ENCODE measurements at regions not wholly inside any gene's neighbourhood (a gene's known extent, or its start where the extent isn't known, plus 50 kb on each side); places are given as distances from the start of the nearest gene placed in this dataset.
"Not testable (repeated sequence)": the region's sequence is repeated elsewhere in the genome, so short reads cannot be mapped to it uniquely, and the experiment has no call there.

DNA sequence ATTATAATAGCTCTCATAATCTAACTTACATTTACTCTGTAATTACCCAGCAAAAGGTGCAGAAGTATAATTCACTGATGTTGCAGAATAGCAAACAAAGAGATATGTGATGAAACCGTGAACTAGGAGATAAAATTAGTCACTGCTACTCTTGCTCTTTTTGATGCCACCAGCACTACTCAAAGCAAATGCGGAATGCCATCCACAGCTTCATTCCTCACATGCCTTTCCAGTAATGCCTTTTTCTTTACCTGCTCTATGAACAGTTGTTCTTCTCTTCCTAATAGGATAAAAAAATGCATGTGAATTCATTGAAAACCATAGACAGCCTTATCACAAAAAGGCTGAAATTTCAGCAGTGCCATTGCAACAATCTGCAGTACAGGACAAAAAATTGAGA lies 1129.5 kb downstream of the DIAPH3 start:
- no peak for DNase-seq

DNA sequence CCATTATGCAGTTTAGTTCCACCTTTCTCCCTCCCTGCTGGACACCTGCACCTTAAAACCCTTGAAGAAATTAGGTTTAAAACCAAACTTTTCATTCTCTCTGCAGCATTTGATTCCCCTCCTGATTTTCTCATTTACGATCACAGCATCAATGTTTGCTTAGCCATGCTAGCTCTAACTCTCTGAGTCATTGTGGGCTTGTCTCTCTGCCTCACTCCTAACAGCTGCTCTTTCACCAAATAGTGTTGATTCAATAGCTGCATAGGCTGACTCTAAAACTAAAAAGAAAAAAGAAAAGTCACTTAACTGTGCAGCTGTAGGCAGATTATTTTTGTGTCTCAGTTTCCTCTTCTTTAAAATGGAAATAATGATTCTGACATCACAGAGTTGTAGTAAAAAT lies 1124.9 kb downstream of the DIAPH3 start:
- DNase-seq = no peak

DNA sequence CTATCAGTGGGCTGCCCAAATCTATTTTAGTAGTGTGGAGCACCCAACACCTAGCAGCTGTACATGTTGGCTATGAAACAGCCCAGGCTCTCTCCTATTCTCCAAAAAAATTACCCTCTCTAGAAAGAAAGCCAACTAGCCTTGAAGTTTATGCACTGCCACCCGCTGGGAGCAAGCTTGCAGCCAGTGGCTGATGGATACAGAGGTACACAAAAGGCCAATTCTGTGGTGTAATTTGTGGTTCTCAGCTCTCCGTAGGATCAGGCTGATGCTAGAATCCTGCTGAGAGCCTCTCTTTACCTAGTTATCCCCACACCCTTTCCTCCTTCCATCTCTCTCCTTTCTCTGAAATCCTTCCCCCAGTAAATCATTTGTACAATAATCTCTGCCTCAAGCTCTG lies 1120.7 kb downstream of the DIAPH3 start:
- no peak for DNase-seq

DNA sequence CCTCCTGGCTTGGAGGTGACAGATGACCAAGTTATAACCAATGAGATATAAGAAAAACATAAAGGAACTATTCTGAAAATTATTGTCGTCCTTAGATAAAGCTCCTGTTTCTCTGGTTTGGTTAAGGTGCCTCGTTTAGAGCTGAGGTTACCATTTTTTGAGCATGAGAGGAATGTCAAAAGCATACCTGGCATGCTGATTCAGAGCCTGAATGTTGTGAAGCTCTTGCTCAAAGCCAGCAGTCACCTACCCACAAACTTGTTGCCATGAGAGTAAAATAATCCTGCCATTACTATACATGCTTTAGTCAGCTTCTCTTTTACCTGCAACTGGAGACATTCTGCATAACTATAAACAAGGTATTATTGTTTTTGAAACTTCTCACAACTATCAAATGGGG lies 1116.2 kb downstream of the DIAPH3 start:
- no peak for DNase-seq

DNA sequence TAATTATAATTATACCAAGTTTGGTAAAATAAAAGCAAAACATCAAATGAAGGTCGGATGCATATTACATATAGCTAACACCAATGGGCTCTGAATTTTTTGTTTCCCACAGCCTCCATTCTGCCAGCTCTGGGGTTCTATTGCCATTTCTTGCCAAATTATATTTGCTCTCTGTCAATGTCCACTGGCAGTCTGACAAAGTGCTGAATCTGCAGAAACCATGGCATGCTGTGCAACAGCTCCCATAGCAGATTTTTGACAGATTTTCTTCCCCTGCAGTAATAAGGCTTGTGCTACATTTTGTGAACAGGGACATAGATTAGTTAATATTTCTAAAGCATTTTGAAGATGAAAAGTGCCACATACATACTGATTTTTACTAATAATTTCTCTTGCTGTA lies 1102.1 kb downstream of the DIAPH3 start:
- no peak for DNase-seq

DNA sequence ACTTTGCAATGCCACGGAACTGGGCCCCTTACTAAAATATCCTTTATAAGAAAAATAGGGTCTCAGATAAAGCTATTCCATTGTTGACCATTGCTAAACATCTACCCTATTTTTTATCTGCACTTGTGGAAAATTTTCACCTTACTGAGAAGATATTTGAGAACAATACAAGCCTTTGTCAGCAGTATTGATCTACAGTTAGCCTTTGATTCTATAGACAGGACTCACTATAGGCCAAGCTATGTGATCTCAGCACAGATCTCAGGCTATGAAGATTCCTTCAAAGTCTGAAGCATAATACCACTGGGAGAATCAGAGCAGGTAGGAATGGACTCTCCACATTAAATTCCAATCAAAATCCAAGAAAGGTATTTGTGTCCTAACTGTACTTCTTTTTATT lies 1099.7 kb downstream of the DIAPH3 start:
- DNase-seq = no peak

DNA sequence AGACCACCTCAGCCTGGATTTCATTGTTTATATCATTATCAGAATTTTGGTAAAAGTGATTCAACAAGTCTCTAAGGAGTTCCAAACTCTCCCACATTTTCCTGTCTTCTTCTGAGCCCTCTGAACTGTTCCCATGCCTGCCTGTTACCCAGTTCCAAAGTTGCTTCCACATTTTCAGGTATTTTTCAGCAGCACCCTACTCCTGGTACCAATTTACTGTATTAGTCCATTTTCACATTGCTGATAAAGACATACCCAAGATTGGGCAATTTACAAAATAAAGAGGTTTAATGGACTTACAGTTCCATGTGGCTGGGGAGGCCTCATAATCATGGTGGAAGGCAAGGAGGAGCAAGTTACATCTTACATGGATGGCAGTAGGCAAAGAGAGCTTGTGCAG lies 1087.3 kb downstream of the DIAPH3 start:
- not testable (repeated sequence) for DNase-seq

DNA sequence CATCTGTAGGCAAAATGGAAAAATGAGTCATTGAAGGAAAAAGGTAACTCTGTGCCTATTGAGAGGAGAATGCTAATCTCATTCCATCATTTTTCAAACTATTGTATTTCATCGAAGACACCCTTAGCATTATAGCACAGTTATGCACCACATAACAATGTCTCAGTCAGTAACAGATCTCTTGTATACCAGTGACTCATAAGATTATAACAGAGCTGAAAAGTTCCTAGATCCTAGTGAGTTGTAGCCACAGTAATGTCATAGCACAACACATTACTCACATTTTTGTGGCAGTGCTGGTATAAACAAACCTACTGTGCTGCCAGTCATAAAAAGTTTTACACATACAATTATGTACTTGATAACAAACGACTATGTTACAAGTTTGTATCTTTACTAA lies 1077.6 kb downstream of the DIAPH3 start:
- no peak for DNase-seq

DNA sequence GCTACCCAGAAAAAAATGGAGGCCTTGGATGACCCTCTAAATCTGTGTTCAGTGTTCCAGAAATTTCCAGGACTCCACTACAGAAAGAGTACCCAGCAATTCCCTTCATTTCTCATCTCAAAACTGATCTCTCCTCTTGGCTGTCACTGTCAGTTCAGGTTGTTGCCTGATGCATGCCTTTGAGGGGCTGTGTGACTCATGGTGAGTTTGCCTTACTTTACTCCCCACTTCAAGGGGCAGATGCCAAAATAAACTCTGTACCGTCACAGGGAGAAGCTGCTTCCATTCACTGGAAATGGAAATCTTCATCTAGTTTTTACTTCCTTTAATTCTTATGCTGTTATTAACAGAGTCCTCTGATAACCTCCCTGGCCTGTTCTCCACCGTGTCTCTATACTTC lies 1075.0 kb downstream of the DIAPH3 start:
- no peak for DNase-seq

DNA sequence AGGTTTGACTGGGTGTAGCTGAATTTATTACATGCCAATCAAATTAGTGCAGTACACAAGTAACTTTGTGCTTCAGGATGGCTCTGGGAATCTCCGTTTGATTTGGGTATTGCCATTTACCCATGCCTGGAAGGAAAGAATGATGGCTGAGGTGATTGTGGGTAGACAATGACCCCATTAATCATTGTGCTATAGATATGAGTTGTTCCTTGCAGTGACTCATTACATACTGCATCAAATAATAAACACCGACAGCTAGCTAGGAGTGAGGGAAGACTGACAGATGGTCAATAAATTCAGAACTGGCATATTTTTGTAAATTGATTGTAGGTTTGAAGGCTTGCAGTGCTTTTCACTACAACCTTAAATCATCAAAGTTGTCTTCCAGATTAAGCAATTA lies 1069.5 kb downstream of the DIAPH3 start:
- no peak for DNase-seq

DNA sequence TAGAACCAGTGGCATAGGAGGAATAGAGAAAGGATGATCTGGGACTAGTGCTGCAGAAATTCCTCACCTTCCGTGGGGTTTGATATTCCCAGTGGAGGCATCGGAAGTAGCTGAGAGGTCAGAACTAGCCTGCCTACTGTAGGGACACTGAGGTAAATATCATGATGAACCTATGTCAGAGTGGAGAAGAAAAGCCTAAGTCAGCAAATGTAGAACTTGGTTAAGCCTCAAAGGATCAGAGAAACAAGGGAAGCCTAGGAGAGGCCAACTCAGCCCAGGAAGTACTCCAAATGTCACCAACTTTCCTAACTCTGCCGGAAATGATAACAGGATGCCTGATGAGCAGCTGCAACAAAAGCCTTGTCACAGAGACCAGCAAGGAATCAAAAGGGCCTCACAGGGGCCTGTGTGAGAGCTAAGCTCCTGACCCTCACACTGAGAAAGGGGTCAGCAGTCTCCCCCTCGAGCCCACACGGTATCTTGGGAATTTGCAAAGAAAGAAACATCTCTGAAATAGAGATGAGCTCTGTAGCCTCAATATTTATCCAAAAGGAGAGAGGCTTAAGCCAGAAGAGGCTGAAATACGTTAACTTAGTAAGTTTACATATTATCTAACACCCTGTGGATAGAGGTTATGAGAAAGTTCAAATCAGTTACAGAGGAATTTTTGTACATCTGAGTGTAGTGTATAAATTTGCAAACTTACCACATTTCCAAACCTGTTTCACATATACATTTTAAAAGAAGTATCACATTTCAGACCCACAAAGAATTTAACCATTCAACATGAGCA lies 1064.3 kb downstream of the DIAPH3 start:
- DNase-seq = no peak

DNA sequence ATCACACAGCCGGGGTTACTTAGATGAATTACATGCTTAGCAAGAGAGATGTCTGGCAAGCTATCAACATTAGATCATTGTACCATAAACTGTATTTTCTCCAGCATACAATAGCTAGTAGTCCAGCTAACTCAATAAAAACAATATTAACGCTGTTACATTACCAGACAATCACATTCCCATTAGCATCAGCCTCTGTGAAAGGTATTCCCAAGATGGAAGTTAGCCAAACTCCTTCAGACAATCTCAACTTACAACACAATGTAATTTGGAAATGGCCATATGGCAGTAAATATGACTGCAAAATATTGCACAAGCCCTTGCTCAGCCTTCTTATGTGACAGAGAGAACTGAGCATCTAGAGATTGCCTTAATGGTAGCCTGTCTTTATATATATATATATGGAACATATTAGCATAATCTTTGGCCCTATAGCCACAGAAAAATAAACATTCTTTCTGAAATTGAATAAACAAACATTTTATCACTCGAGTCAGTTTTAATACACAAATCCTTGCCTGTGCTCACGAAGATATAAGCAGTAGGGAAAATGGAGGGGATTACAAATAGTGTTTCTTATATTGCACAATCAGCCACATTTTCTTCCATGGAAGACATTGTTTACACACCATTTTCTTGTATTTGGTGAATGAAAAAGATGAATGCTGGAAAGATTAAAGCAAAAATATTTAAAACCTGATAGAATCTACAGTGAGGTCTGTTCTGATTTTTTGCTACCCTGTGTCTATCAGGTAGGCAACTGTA lies 1060.5 kb downstream of the DIAPH3 start:
- DNase-seq = no peak

DNA sequence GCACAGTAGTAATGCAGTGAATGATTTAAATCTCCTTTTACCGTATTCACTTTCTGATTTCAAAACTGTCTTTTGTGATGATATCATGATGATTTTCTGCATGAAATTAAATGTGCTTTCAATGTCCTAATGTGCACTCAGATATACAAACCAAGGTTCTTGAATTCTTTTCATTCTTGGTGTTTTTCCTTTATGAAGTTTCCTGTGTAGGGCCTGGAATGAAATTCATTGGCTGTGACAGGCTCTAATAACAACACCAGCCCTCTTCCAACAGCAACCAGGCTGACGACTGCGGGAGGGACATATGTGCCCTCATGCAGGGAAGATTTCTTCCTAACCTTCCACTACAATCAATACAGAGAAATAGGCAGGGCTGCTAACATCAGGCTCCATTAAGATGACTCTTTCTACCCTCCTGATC lies 1052.0 kb downstream of the DIAPH3 start:
- DNase-seq = no peak

DNA sequence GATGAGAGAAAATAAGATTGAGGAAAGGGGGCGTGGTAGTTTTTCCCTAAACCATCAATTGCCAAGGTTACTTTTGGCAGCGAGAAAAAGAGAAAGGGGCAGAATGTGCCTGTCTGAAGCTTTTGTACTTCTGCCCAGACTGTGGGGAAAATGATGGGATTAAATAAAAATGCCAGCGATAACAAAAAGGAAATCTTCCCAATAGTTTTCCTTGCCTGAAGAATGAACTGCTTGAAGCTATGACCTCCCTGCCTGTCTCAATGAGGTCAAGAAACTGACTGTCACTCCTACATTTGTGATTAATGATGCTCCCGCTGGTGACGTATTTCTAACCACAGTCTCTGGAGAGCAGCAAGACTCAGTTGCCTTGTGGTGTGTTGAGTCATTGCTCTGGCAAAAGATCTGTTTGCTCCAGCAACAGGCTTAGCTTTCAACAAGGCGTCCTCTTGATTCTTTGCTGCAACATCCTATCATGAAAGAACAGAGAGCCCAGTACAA lies 1051.5 kb downstream of the DIAPH3 start:
- no peak for DNase-seq

DNA sequence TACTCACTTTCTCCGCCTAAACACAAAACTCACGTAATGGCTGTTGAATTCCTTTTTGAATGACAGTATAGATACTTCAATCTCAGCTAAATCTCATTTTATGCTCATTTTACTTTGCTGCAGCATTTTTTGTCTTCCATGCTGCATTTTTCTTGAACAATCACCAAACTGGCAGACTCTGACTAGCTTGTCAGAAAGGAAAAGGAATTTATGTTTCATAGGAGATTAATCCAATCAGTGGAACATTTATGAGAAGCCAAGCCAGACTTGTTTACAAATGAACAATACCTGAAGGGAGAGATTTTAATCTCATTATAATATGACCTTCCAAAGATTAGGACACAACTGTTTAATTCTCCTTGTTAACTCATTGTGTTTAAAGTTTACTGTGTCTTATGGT lies 1044.3 kb downstream of the DIAPH3 start:
- DNase-seq = no peak

DNA sequence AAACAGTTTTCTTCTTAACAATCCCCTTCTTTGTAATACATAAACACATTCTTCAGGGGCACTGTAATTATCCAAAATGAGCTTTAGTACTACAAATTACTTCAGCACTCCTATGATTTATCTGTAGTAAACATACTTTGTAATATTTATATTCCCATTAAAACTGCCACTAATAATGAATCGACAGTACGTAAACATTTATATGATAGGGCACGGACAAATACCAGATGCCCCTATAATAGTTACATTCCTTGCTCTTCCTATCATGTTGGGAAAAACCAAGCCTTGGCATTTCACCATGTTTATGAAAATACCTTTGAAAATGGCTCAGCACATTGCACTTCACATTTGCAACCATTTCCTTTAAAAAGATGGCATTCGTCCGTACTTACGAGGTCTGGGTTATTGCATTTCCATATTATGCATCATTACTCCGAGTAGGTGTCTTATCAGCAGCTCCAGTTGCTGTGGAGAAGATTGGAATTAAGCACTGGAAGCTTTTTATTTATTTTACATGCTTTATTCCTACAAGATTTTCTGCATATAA lies 1043.4 kb downstream of the DIAPH3 start:
- no peak for DNase-seq

DNA sequence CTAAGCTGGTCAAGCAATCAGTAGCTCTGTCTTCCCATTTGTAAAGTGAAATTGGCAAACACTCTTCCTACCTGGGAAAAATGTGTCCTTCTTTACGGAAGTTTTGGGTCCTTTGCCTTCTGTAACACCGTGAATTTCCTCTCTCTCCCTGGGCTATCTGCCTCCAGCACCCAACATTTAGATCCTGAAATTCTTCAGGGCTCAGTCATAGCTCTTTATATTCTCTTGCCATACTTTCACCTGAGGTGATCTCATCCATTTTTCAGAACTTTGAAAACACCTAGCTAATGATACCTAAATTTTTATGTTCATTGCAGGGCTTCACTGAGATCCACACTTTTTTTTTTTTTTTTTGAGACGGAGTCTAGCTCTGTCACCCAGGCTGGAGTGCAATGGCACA lies 1042.2 kb downstream of the DIAPH3 start:
- DNase-seq = no peak

DNA sequence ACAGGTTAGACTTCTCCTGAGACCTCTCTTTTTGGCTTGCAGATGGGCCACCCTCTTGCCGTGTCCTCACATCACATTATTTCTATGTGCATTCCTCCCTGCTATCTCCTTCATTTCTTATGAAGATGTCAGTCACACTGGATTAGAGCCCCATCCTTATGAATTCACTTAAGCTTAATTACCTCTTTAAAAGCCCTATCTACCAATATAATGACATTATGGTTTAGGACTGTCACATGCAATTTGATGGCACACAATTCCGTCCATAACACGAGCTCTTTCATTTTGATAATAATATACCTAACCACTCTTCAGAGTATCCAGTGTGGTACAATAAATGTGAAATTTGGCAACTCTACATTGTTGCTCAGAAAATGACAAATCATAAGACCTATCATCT lies 1037.3 kb downstream of the DIAPH3 start:
- DNase-seq = no peak

DNA sequence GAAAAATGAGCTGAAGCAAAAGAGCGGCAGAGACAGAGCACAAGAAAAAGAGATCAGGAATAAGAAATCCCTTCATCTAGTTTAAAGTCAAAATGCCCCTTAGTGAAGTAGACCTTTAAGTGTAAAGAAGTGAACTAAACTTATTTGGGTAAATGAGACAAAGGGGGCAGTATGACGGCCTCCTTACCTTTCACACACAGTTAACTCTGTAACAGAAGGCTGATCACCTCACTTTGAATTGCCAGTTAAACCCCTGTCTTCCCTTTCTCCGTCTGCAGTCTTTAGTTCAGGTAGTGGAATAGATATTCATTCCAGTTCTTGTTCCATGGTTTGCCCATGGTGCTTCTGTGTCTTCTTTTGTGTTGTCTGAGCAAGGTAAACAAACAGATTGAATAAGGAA lies 1029.8 kb downstream of the DIAPH3 start:
- DNase-seq = no peak

DNA sequence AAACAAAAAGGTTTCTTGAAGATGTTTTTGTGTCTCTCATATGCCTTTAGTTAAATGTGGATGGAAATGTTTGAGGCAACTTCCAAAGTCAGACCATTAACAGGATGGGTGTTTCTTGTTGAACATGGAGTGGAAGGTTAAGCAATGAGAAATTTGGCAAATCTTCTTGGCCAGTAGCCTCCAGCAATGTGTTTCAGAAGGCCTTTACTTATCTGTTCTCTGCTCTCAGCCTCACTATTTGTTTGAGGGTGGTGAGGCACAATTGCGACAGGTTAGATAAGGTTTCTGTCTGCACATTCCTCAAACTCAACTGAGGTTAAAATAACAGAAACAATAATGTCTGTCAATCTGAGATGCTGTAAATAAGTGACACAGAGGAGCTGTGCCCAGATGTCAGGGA lies 1019.0 kb downstream of the DIAPH3 start:
- DNase-seq = no peak

DNA sequence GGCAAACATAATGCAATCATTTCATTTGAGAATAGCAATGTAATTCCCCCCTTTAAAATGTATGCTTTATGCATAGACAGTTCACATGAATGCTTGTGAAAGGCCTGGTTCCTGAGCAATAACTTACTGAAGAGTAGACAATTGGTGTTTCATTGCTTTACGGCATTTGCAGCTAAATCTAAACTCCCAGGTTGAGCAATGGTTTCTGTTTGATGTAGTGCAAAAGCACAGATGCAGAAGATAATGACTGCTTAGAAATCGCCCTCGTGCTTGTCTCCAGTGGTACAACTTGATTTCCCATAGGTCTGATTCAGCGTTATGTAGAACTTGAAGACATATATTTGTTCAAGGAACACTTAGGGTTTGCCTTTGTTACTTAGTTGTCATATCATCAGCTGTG lies 1018.3 kb downstream of the DIAPH3 start:
- DNase-seq = no peak

DNA sequence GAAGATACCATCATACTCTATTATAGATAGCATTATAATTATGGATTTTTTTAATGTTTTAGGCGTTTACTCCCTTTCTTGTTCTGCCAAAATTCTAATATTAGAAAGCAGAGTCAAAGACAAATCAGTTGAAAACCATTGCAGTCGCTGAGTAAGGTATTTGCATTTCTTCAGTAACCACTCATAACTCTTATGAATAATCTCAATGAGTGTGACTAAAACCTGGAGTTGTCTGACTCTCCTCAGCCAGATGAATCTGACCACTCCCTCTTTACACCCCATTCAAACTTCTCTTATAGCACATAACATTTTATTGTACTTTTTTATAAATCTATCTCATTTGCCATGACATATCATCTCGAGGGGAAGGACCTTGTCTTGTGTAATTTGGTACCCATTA lies 1006.5 kb downstream of the DIAPH3 start:
- no peak for DNase-seq

DNA sequence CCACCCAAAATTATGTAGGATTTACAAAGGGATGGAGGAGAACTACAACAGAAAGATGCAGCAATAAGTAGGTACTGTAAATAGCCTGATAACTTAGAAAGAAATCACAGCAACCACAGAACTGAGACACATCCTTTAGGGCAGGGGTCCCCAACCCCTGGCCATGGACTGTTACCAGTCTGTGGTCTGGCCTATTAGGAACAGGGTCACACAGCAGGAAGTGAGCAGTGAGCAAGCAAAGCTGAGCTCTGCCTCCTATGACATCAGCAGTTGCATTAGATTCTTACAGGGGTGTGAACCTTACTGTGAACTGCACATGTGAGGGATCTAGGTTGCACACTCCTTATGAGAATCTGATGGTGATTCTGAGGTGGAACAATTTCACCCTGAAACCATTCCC lies 997.6 kb downstream of the DIAPH3 start:
- no peak for DNase-seq

DNA sequence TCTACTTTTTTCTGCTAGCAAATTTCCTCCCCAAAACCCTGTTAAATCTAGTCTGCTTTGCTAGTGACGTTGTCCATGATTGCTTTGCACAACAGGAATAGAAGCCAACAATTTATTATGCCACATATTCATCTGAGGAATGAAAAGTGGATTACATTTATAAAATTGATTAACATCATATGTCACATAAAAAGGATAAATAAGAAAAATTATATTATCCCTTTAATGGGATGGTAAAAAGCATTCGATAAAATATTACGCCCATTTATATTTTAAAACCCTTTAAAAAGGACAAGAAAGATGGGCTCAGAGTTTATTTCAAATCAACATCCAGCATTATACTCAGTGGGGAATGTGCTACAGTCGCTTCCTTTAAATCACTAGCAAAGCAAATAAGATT lies 991.7 kb downstream of the DIAPH3 start:
- no peak for DNase-seq

Data from CD4-positive, alpha-beta T cell treated with Interleukin-17A for 4 hours (primary cell).